ENCODE measurements at regions not wholly inside any gene's neighbourhood (a gene's known extent, or its start where the extent isn't known, plus 50 kb on each side); places are given as distances from the start of the nearest gene placed in this dataset.

- H3K27me3 Mint-ChIP-seq (ENCODE audit: low read depth), result no peaks in the 10 kb centered on the region
Measured at GRCh38 chr2:17149945-17150344, 368.3 kb downstream of the RAD51AP2 start.

More at GRCh38 chr2:17149945-17150344, 368.3 kb downstream of the RAD51AP2 start:
- no peak overlapping the region for H3K4me2 ChIP-seq (ENCODE audit: insufficient read depth, insufficient read length, low read length)
- H3K4ac ChIP-seq (ENCODE audit: low read depth, low read length), result no peak overlapping the region
- WGBS (ENCODE audit: extremely low coverage, insufficient read length, low lambda C conversion rate), result no CpG with 5 or more reads among the region's 4 CpGs
- Mint-ChIP-seq H3K4me1 (peaks cover 23 to 26% of the 10 kb centered on the region in 2 experiments), H3K36me3 (ENCODE audit: insufficient read depth in 1 of 3, low read depth in 3 of 3) (no peaks in the 10 kb centered on the region), H3K4me3 (no peak overlapping the region), H3K9me3 (no peaks in the 10 kb centered on the region), H3K27ac (no peak overlapping the region)
- DNase-seq, result no peak
- H4K5ac ChIP-seq (ENCODE audit: insufficient read length, low read depth, low read length), result no peak overlapping the region
- no peak overlapping the region for H2BK12ac ChIP-seq (ENCODE audit: insufficient read length, low read depth, low read length)
- H2BK5ac ChIP-seq (ENCODE audit: insufficient read length, low read length), result no peak overlapping the region
- H3K79me2 ChIP-seq (ENCODE audit: insufficient read depth, low read length), result no peaks in the 10 kb centered on the region
- H2AK5ac ChIP-seq (ENCODE audit: insufficient read length, low read length), result no peak overlapping the region
- no peak overlapping the region for H3K14ac ChIP-seq (ENCODE audit: insufficient read depth, low read length)
- H3K18ac ChIP-seq (ENCODE audit: insufficient read length, low read depth, low read length), result no peak overlapping the region
- H2BK120ac ChIP-seq (ENCODE audit: low read depth, low read length, poor library complexity, severe bottlenecking), result no peak overlapping the region
- no peaks in the 10 kb centered on the region for H3K9me3 ChIP-seq (ENCODE audit: control insufficient read depth, low read depth, low read length)
- H3K23ac ChIP-seq (ENCODE audit: insufficient read length, low read depth, low read length), result no peak overlapping the region
- H3K56ac ChIP-seq (ENCODE audit: insufficient read length, low read depth, low read length), result no peak overlapping the region
- no peak overlapping the region for H4K91ac ChIP-seq (ENCODE audit: insufficient read length, low read depth, low read length)
- H3T11ph ChIP-seq (ENCODE audit: low read length), result no peak overlapping the region
- H3K27me3 ChIP-seq (ENCODE audit: insufficient read depth, low read length), result no peaks in the 10 kb centered on the region
- H2BK20ac ChIP-seq (ENCODE audit: low read depth, low read length, poor library complexity, severe bottlenecking), result no peak overlapping the region
- H3K23me2 ChIP-seq (ENCODE audit: insufficient read length, low read depth, low read length, poor library complexity, severe bottlenecking), result no peaks in the 10 kb centered on the region
- no peak overlapping the region for H3K27ac ChIP-seq (ENCODE audit: insufficient read length, low read depth, low read length)
- H4K20me1 ChIP-seq (ENCODE audit: control insufficient read depth, insufficient read depth, insufficient read length), result no peaks in the 10 kb centered on the region
- H3K9ac ChIP-seq (ENCODE audit: extremely low read depth, insufficient read length, low read length), result no peak overlapping the region
- H3K4me1 ChIP-seq (ENCODE audit: insufficient read depth, low read length), result peaks cover 2% of the 10 kb centered on the region; the same call in 1 of the 2 replicates
- no peak overlapping the region for H4K8ac ChIP-seq (replicated peaks; ENCODE audit: insufficient read length, low read depth, low read length)
- H3K79me1 ChIP-seq (ENCODE audit: insufficient read depth, low read depth, low read length, poor library complexity, severe bottlenecking), result no peaks in the 10 kb centered on the region
- no peak overlapping the region for H2AFZ ChIP-seq (ENCODE audit: low read length)
- no peak for TF ChIP-seq CTCF (conservative IDR thresholded peaks at IDR 0.05)
- no peak overlapping the region for H2BK15ac ChIP-seq (ENCODE audit: low read depth, low read length)

Data from H9 (cell line).